ENCODE measurements at regions not wholly inside any gene's neighbourhood (a gene's known extent, or its start where the extent isn't known, plus 50 kb on each side); places are given as distances from the start of the nearest gene placed in this dataset.
A peak's percentile ranks its signal among the peaks of the same experiment; 100 is the strongest.

DNA sequence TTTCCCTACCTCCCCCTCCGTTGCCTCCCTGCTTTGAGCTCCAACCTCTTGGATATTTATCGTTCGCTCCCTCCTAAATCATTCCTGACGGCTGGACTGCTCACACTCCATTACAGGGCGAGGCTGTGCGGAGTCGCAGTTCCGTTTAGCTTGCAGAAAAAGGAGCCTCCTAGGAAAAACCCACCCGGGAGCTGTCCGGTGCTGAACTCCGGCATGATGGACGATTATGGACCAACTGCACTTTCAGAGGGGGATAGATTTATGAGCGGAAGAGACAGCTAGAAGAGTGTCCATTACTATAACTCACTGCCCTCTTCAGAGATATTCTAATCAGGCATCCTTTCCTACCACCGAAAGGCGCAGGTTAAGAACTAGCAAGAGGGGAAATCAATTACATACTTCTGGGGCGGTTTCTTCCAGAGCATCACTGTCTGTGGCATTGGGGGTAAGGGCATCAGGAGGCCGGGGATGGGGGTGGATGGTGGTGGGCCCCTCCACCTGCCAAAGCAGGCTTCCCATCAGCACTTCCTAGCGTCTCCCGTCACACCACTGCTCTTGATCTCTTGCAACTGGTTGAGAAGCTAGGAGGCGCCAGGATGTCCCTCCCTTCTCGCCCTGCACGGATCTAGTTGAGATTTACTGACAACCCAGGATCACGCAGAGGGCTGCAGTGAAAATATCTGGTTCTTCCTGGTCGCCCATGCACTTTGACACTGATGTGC is 251.2 kb downstream of the ENGASE start:
- no peaks in the 10 kb centered on the region for H3K9me3 ChIP-seq (ENCODE audit: low read length)
- no peak overlapping the region for H3K9ac ChIP-seq (ENCODE audit: low read length)
- no TSS peak for BruUV-seq (replicated peaks)
- ChIA-PET POLR2A (ENCODE audit: unreplicated experiment) (no interaction called here), CTCF (no interaction called here)
- TF ChIP-seq, protein P1, sequence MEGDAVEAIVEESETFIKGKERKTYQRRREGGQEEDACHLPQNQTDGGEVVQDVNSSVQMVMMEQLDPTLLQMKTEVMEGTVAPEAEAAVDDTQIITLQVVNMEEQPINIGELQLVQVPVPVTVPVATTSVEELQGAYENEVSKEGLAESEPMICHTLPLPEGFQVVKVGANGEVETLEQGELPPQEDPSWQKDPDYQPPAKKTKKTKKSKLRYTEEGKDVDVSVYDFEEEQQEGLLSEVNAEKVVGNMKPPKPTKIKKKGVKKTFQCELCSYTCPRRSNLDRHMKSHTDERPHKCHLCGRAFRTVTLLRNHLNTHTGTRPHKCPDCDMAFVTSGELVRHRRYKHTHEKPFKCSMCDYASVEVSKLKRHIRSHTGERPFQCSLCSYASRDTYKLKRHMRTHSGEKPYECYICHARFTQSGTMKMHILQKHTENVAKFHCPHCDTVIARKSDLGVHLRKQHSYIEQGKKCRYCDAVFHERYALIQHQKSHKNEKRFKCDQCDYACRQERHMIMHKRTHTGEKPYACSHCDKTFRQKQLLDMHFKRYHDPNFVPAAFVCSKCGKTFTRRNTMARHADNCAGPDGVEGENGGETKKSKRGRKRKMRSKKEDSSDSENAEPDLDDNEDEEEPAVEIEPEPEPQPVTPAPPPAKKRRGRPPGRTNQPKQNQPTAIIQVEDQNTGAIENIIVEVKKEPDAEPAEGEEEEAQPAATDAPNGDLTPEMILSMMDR (conservative IDR thresholded peaks at IDR 0.05; ENCODE audit: low read depth, low read length): no peak
- no peak for TF ChIP-seq EZH2phosphoT487 (IDR thresholded peaks at IDR 0.05; ENCODE audit: borderline replicate concordance, low read length)
- TF ChIP-seq EZH2 (IDR thresholded peaks at IDR 0.05; ENCODE audit: low read length, unreplicated experiment): no peak
- peak; percentile 29 for DNase-seq
- no peaks in the 10 kb centered on the region for H3K36me3 ChIP-seq (ENCODE audit: low read depth, low read length)
- no peak for ATAC-seq
- H2AFZ ChIP-seq (ENCODE audit: low read length): no peak overlapping the region
- no peak overlapping the region for H3K4me3 ChIP-seq (ENCODE audit: low read length)
- H3K4me1 ChIP-seq (ENCODE audit: insufficient read depth, low read length): no peaks in the 10 kb centered on the region
- H4K20me1 ChIP-seq (ENCODE audit: low read length): no peaks in the 10 kb centered on the region
- no peaks in the 10 kb centered on the region for H3K9me2 ChIP-seq (replicated peaks; ENCODE audit: low read length)
- no peaks in the 10 kb centered on the region for H3F3A ChIP-seq (ENCODE audit: low read length, unreplicated experiment)
- H3K27ac ChIP-seq (ENCODE audit: low read length): no peak overlapping the region
- peaks cover 85% of the 10 kb centered on the region for H3K27me3 ChIP-seq (ENCODE audit: low read length)
- no peak overlapping the region for H3K4me2 ChIP-seq (ENCODE audit: low read length)
- H3K79me2 ChIP-seq (ENCODE audit: low read length): no peaks in the 10 kb centered on the region
- intact Hi-C loops (cut with micrococcal nuclease): no loop called here

DNA sequence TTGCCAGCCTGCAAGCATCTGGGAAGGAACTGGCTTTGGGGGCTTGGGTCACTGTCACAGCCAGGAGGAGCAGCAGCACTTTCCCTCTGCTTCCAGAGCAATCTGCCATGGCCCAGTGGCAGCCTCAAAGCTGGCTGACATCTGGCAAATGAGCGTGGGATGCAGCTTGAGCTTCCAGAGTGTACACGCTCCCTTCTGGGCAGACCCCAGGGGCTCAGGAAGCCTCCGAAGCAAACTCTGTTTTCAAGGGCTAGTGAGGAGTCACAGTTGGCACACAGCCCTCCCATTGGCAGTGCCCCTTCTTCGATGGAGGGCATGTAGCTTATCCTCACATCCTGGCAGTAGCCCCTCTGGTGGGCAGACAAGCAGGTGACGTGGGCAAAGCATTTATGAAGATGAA is 249.6 kb downstream of the ENGASE start:
- H3K4me2 ChIP-seq (ENCODE audit: low read length): no peak overlapping the region
- ChIA-PET CTCF (no interaction called here), POLR2A (ENCODE audit: unreplicated experiment) (no interaction called here)
- H3K9ac ChIP-seq (ENCODE audit: low read length): no peak overlapping the region
- no peak overlapping the region for H3K27ac ChIP-seq (ENCODE audit: low read length)
- no TSS peak for BruUV-seq (replicated peaks)
- no peaks in the 10 kb centered on the region for H4K20me1 ChIP-seq (ENCODE audit: low read length)
- TF ChIP-seq, protein P1 (conservative IDR thresholded peaks at IDR 0.05; ENCODE audit: low read depth, low read length): no peak
- TF ChIP-seq EZH2 (IDR thresholded peaks at IDR 0.05; ENCODE audit: low read length, unreplicated experiment) (no peak), EZH2phosphoT487 (IDR thresholded peaks at IDR 0.05; ENCODE audit: borderline replicate concordance, low read length) (no peak)
- no peaks in the 10 kb centered on the region for H3K9me2 ChIP-seq (replicated peaks; ENCODE audit: low read length)
- no peak for DNase-seq
- ATAC-seq: no peak
- H3K4me1 ChIP-seq (ENCODE audit: insufficient read depth, low read length): no peaks in the 10 kb centered on the region
- peaks cover 84% of the 10 kb centered on the region for H3K27me3 ChIP-seq (ENCODE audit: low read length)
- intact Hi-C loops (cut with micrococcal nuclease): no loop called here
- H3F3A ChIP-seq (ENCODE audit: low read length, unreplicated experiment): no peaks in the 10 kb centered on the region
- no peaks in the 10 kb centered on the region for H3K9me3 ChIP-seq (ENCODE audit: low read length)
- H3K36me3 ChIP-seq (ENCODE audit: low read depth, low read length): no peaks in the 10 kb centered on the region
- H3K4me3 ChIP-seq (ENCODE audit: low read length): no peak overlapping the region
- H2AFZ ChIP-seq (ENCODE audit: low read length): no peak overlapping the region
- no peaks in the 10 kb centered on the region for H3K79me2 ChIP-seq (ENCODE audit: low read length)

DNA sequence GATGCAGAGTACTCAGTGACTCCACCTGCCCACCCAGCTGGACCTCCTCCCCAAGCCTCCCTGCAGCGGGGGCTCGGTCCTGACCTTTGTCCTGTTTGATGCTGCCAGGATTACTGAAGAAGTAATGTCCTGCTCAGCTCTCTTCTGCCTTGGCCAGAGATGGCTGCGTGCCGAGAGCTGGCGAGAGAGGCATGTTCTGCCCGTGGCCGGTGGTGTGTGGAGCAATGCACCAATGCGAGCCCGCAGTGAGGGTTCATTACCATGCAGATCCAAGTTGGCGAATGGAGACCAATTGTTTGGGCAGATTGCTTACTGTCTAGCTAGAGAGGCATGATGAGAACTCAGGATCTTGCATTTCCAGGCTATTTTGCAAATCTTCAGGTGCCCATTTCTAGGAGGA is 248.9 kb downstream of the ENGASE start:
- Histone ChIP-seq H3K4me3 (ENCODE audit: low read length) (no peak overlapping the region), H3K79me2 (ENCODE audit: low read length) (no peaks in the 10 kb centered on the region), H3K27ac (ENCODE audit: low read length) (no peak overlapping the region), H3K27me3 (ENCODE audit: low read length) (peaks cover 82% of the 10 kb centered on the region), H4K20me1 (ENCODE audit: low read length) (no peaks in the 10 kb centered on the region), H3K9me3 (ENCODE audit: low read length) (no peaks in the 10 kb centered on the region), H3K36me3 (ENCODE audit: low read depth, low read length) (no peaks in the 10 kb centered on the region), H3K4me1 (ENCODE audit: insufficient read depth, low read length) (no peaks in the 10 kb centered on the region), H3K4me2 (ENCODE audit: low read length) (no peak overlapping the region), H2AFZ (ENCODE audit: low read length) (no peak overlapping the region), H3K9ac (ENCODE audit: low read length) (no peak overlapping the region), H3F3A (ENCODE audit: low read length, unreplicated experiment) (no peaks in the 10 kb centered on the region), H3K9me2 (replicated peaks; ENCODE audit: low read length) (no peaks in the 10 kb centered on the region)
- BruUV-seq (replicated peaks): no TSS peak
- DNase-seq (no peak), ATAC-seq (no peak)
- intact Hi-C loops (cut with micrococcal nuclease): no loop called here
- CTCF ChIA-PET: no interaction called here
- POLR2A ChIA-PET (ENCODE audit: unreplicated experiment): no interaction called here
- TF ChIP-seq EZH2phosphoT487 (IDR thresholded peaks at IDR 0.05; ENCODE audit: borderline replicate concordance, low read length) (no peak), EZH2 (IDR thresholded peaks at IDR 0.05; ENCODE audit: low read length, unreplicated experiment) (no peak)
- TF ChIP-seq, protein P1 (conservative IDR thresholded peaks at IDR 0.05; ENCODE audit: low read depth, low read length): no peak
